GM23338 (cell line): ENCODE measurements at regions not wholly inside any gene's neighbourhood (a gene's known extent, or its start where the extent isn't known, plus 50 kb on each side); places are given as distances from the start of the nearest gene placed in this dataset.

ENCODE experiments used
- ATAC-seq: fragments of 200-7000 bp; cut with Tn5 transposase; 3 replicates; pipeline ENCODE4 v1.9.1; 2020
- DNase-seq: peaks from one replicate; pipeline ENCODE4 v3.0.0-alpha.2; 2015; ENCODE audit warnings: low spot score
- H2AFZ ChIP-seq: fragments of 200-600 bp; sonication (generic); 2 replicates; pipeline ENCODE4 v1.8.0; 2016; ENCODE audit warnings: antibody characterized with exemption, mild to moderate bottlenecking, moderate library complexity
- H3F3A ChIP-seq: fragments of 200-600 bp; sonication (generic); replicated peaks from 2 replicates; pipeline ENCODE4 v1.8.0; 2017; ENCODE audit warnings: antibody characterized with exemption, mixed run types, low read depth
- H3K27ac ChIP-seq: fragments of 200-600 bp; sonication (generic); 2 replicates; pipeline ENCODE4 v1.6.1; 2016; ENCODE audit warnings: low read depth
- H3K27me3 ChIP-seq: fragments of 200-600 bp; sonication (generic); 2 replicates; pipeline ENCODE4 v1.8.0; 2016; ENCODE audit warnings: mild to moderate bottlenecking, mixed run types, moderate library complexity; ENCODE audit not compliant: insufficient read depth
- H3K36me3 ChIP-seq: fragments of 200-600 bp; sonication (generic); 2 replicates; pipeline ENCODE4 v1.8.0; 2016; ENCODE audit warnings: mild to moderate bottlenecking; ENCODE audit not compliant: insufficient read depth
- H3K4me1 ChIP-seq: fragments of 200-600 bp; sonication (generic); 2 replicates; pipeline ENCODE4 v1.8.0; 2016; ENCODE audit warnings: mild to moderate bottlenecking, moderate library complexity; ENCODE audit not compliant: insufficient read depth
- H3K4me2 ChIP-seq: fragments of 200-600 bp; sonication (generic); 2 replicates; pipeline ENCODE4 v1.7.1; 2017; ENCODE audit warnings: mixed run types
- H3K4me3 ChIP-seq: fragments of 200-600 bp; sonication (generic); 2 replicates; pipeline ENCODE4 v1.6.1; 2016; ENCODE audit warnings: mixed run types
- H3K79me2 ChIP-seq: fragments of 200-600 bp; sonication (generic); replicated peaks from 2 replicates; pipeline ENCODE4 v1.8.0; 2017; ENCODE audit warnings: mild to moderate bottlenecking; ENCODE audit not compliant: insufficient read depth
- H3K9me2 ChIP-seq: fragments of 200-600 bp; sonication (generic); 2 replicates; pipeline ENCODE4 v1.8.0; 2017; ENCODE audit not compliant: insufficient read depth
- H4K20me1 ChIP-seq: fragments of 200-600 bp; sonication (generic); replicated peaks from 2 replicates; pipeline ENCODE4 v1.8.0; 2017; ENCODE audit warnings: mild to moderate bottlenecking; ENCODE audit not compliant: insufficient read depth
- H3K27ac Mint-ChIP-seq: 2 replicates; pipeline ENCODE4 v1.8.0; 2020; ENCODE audit warnings: inconsistent platforms, mild to moderate bottlenecking, moderate library complexity, mixed read lengths
- H3K27me3 Mint-ChIP-seq: 3 replicates; pipeline ENCODE4 v1.8.0; 2022; ENCODE audit warnings: low read depth, mild to moderate bottlenecking, moderate library complexity, mixed read lengths, inconsistent platforms; ENCODE audit not compliant: insufficient read depth, poor library complexity
- H3K36me3 Mint-ChIP-seq: 3 replicates; pipeline ENCODE4 v1.8.0; 2021; ENCODE audit warnings: low read depth, mild to moderate bottlenecking, inconsistent platforms, moderate library complexity, mixed read lengths
- H3K4me1 Mint-ChIP-seq: 3 replicates; pipeline ENCODE4 v1.8.0; 2020; ENCODE audit warnings: mild to moderate bottlenecking, inconsistent platforms, mixed read lengths
- H3K4me3 Mint-ChIP-seq: 3 replicates; pipeline ENCODE4 v1.8.0; 2021; ENCODE audit warnings: moderate library complexity, mild to moderate bottlenecking, inconsistent platforms, mixed read lengths
- H3K9me3 Mint-ChIP-seq: 3 replicates; pipeline ENCODE4 v1.8.0; 2020; ENCODE audit warnings: moderate library complexity, mild to moderate bottlenecking, inconsistent platforms, mixed read lengths
- CREB1 ChIP-seq: fragments of 250-450 bp; sonication (Bioruptor Pico); IDR thresholded peaks from 2 replicates; pipeline ENCODE4 v1.5.0; 2020; ENCODE audit warnings: low read depth, mild to moderate bottlenecking, moderate library complexity
- EZH2 ChIP-seq: fragments of 200-600 bp; sonication (generic); IDR thresholded peaks from one replicate; pipeline ENCODE4 v1.8.0; 2017; ENCODE audit warnings: antibody characterized with exemption, mild to moderate bottlenecking, low read depth; ENCODE audit not compliant: unreplicated experiment
- EZH2phosphoT487 ChIP-seq: fragments of 200-600 bp; sonication (generic); IDR thresholded peaks from one replicate; pipeline ENCODE4 v1.8.1; 2018; ENCODE audit warnings: antibody characterized with exemption; ENCODE audit not compliant: unreplicated experiment
- JUNB ChIP-seq: IDR thresholded peaks from one replicate; pipeline ENCODE4 v1.6.1; 2016; ENCODE audit warnings: antibody characterized with exemption; ENCODE audit not compliant: unreplicated experiment
- NANOG ChIP-seq: IDR thresholded peaks from 2 replicates; pipeline ENCODE4 v1.6.1; 2016; ENCODE audit warnings: antibody characterized with exemption, borderline replicate concordance
- POLR2AphosphoS5 ChIP-seq: IDR thresholded peaks from 2 replicates; pipeline ENCODE4 v1.6.1; 2016; ENCODE audit warnings: antibody characterized with exemption, low read depth
- STAT1 ChIP-seq: IDR thresholded peaks from one replicate; pipeline ENCODE4 v1.6.1; 2016; ENCODE audit warnings: antibody characterized with exemption; ENCODE audit not compliant: unreplicated experiment
- ZNF114 ChIP-seq: fragments of 250-450 bp; sonication (Bioruptor Pico); IDR thresholded peaks from 2 replicates; pipeline ENCODE4 v1.5.0; 2020; ENCODE audit warnings: mild to moderate bottlenecking, moderate library complexity
- ZNF331 ChIP-seq: fragments of 250-450 bp; sonication (Bioruptor Pico); IDR thresholded peaks from 2 replicates; pipeline ENCODE4 v1.5.0; 2020; ENCODE audit warnings: low read depth, mild to moderate bottlenecking, moderate library complexity
- TF ChIP-seq, protein P1 (sequence below): fragments of 250-450 bp; sonication (Bioruptor Pico); IDR thresholded peaks from 2 replicates; pipeline ENCODE4 v1.5.0; 2020; ENCODE audit warnings: mild to moderate bottlenecking, moderate library complexity
- TF ChIP-seq, protein P2 (sequence below), 2 experiments: fragments of 200-600 bp in 1 of 2; sonication (generic) in 1 of 2; conservative IDR thresholded peaks; 2 replicates each; pipeline versions ENCODE4 v1.5.1 to v1.6.1; 2016 to 2017; ENCODE audit warnings: antibody characterized with exemption in 2 of 2, low read depth in 2 of 2, mild to moderate bottlenecking in 2 of 2, moderate library complexity in 1 of 2
- TF ChIP-seq, protein P3 (sequence below): IDR thresholded peaks from one replicate; pipeline ENCODE4 v1.6.1; 2018; ENCODE audit warnings: antibody characterized with exemption; ENCODE audit not compliant: unreplicated experiment
- TF ChIP-seq, protein P4 (sequence below): IDR thresholded peaks from 2 replicates; pipeline ENCODE4 v1.6.1; 2016; ENCODE audit warnings: antibody characterized with exemption

DNA sequence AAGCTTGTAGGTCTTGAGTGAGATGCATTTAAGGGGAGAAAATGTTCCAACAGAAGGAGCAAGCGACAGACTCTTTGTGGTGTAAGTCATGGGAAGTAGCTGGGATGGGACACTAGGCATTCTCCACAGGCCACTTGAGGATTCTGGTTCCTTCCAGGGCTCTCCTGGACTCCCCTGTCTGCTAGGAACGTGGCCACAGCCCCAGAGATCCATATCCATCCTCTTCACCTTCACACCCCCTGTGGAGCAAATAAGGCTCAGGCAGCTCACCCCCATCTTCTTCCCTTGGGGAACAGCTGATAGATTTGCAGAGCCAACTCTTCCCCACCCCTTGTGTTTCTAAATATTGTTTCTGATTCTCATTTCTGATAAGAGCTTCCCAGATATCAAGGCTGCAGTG, 482.6 kb upstream of the MKI67 start:
- H3K4me2 ChIP-seq: no peak overlapping the region
- H3K4me1 ChIP-seq: no peaks in the 10 kb centered on the region
- no peaks in the 10 kb centered on the region for H3K36me3 ChIP-seq
- H4K20me1 ChIP-seq: no peaks in the 10 kb centered on the region
- DNase-seq (no peak), ATAC-seq (no peak)
- Mint-ChIP-seq H3K36me3 (no peaks in the 10 kb centered on the region), H3K4me3 (no peak overlapping the region), H3K9me3 (no peaks in the 10 kb centered on the region), H3K27me3 (peaks cover 8% of the 10 kb centered on the region), H3K4me1 (no peaks in the 10 kb centered on the region), H3K27ac (no peak overlapping the region)
- TF ChIP-seq JUNB: no peak
- TF ChIP-seq NANOG: no peak
- TF ChIP-seq, protein P1, sequence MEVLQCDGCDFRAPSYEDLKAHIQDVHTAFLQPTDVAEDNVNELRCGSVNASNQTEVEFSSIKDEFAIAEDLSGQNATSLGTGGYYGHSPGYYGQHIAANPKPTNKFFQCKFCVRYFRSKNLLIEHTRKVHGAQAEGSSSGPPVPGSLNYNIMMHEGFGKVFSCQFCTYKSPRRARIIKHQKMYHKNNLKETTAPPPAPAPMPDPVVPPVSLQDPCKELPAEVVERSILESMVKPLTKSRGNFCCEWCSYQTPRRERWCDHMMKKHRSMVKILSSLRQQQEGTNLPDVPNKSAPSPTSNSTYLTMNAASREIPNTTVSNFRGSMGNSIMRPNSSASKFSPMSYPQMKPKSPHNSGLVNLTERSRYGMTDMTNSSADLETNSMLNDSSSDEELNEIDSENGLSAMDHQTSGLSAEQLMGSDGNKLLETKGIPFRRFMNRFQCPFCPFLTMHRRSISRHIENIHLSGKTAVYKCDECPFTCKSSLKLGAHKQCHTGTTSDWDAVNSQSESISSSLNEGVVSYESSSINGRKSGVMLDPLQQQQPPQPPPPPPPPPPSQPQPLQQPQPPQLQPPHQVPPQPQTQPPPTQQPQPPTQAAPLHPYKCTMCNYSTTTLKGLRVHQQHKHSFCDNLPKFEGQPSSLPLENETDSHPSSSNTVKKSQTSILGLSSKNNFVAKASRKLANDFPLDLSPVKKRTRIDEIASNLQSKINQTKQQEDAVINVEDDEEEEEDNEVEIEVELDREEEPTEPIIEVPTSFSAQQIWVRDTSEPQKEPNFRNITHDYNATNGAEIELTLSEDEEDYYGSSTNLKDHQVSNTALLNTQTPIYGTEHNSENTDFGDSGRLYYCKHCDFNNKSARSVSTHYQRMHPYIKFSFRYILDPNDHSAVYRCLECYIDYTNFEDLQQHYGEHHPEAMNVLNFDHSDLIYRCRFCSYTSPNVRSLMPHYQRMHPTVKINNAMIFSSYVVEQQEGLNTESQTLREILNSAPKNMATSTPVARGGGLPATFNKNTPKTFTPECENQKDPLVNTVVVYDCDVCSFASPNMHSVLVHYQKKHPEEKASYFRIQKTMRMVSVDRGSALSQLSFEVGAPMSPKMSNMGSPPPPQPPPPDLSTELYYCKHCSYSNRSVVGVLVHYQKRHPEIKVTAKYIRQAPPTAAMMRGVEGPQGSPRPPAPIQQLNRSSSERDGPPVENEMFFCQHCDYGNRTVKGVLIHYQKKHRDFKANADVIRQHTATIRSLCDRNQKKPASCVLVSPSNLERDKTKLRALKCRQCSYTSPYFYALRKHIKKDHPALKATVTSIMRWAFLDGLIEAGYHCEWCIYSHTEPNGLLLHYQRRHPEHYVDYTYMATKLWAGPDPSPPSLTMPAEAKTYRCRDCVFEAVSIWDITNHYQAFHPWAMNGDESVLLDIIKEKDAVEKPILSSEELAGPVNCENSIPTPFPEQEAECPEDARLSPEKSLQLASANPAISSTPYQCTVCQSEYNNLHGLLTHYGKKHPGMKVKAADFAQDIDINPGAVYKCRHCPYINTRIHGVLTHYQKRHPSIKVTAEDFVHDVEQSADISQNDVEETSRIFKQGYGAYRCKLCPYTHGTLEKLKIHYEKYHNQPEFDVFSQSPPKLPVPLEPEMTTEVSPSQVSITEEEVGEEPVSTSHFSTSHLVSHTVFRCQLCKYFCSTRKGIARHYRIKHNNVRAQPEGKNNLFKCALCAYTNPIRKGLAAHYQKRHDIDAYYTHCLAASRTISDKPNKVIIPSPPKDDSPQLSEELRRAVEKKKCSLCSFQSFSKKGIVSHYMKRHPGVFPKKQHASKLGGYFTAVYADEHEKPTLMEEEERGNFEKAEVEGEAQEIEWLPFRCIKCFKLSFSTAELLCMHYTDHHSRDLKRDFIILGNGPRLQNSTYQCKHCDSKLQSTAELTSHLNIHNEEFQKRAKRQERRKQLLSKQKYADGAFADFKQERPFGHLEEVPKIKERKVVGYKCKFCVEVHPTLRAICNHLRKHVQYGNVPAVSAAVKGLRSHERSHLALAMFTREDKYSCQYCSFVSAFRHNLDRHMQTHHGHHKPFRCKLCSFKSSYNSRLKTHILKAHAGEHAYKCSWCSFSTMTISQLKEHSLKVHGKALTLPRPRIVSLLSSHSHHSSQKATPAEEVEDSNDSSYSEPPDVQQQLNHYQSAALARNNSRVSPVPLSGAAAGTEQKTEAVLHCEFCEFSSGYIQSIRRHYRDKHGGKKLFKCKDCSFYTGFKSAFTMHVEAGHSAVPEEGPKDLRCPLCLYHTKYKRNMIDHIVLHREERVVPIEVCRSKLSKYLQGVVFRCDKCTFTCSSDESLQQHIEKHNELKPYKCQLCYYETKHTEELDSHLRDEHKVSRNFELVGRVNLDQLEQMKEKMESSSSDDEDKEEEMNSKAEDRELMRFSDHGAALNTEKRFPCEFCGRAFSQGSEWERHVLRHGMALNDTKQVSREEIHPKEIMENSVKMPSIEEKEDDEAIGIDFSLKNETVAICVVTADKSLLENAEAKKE (CRISPR knock-in tag): no peak
- TF ChIP-seq POLR2AphosphoS5: no peak
- no peak for TF ChIP-seq ZNF114 (CRISPR knock-in tag)
- no peak for TF ChIP-seq EZH2phosphoT487
- TF ChIP-seq STAT1: no peak
- TF ChIP-seq CREB1 (CRISPR knock-in tag): no peak
- TF ChIP-seq EZH2: no peak
- TF ChIP-seq, protein P2, sequence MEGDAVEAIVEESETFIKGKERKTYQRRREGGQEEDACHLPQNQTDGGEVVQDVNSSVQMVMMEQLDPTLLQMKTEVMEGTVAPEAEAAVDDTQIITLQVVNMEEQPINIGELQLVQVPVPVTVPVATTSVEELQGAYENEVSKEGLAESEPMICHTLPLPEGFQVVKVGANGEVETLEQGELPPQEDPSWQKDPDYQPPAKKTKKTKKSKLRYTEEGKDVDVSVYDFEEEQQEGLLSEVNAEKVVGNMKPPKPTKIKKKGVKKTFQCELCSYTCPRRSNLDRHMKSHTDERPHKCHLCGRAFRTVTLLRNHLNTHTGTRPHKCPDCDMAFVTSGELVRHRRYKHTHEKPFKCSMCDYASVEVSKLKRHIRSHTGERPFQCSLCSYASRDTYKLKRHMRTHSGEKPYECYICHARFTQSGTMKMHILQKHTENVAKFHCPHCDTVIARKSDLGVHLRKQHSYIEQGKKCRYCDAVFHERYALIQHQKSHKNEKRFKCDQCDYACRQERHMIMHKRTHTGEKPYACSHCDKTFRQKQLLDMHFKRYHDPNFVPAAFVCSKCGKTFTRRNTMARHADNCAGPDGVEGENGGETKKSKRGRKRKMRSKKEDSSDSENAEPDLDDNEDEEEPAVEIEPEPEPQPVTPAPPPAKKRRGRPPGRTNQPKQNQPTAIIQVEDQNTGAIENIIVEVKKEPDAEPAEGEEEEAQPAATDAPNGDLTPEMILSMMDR (conservative IDR thresholded peaks at IDR 0.05; ENCODE audit: low read depth in 2 of 2): no peak
- TF ChIP-seq, protein P3, sequence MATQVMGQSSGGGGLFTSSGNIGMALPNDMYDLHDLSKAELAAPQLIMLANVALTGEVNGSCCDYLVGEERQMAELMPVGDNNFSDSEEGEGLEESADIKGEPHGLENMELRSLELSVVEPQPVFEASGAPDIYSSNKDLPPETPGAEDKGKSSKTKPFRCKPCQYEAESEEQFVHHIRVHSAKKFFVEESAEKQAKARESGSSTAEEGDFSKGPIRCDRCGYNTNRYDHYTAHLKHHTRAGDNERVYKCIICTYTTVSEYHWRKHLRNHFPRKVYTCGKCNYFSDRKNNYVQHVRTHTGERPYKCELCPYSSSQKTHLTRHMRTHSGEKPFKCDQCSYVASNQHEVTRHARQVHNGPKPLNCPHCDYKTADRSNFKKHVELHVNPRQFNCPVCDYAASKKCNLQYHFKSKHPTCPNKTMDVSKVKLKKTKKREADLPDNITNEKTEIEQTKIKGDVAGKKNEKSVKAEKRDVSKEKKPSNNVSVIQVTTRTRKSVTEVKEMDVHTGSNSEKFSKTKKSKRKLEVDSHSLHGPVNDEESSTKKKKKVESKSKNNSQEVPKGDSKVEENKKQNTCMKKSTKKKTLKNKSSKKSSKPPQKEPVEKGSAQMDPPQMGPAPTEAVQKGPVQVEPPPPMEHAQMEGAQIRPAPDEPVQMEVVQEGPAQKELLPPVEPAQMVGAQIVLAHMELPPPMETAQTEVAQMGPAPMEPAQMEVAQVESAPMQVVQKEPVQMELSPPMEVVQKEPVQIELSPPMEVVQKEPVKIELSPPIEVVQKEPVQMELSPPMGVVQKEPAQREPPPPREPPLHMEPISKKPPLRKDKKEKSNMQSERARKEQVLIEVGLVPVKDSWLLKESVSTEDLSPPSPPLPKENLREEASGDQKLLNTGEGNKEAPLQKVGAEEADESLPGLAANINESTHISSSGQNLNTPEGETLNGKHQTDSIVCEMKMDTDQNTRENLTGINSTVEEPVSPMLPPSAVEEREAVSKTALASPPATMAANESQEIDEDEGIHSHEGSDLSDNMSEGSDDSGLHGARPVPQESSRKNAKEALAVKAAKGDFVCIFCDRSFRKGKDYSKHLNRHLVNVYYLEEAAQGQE: no peak
- no peak for TF ChIP-seq ZNF331
- TF ChIP-seq, protein P4, sequence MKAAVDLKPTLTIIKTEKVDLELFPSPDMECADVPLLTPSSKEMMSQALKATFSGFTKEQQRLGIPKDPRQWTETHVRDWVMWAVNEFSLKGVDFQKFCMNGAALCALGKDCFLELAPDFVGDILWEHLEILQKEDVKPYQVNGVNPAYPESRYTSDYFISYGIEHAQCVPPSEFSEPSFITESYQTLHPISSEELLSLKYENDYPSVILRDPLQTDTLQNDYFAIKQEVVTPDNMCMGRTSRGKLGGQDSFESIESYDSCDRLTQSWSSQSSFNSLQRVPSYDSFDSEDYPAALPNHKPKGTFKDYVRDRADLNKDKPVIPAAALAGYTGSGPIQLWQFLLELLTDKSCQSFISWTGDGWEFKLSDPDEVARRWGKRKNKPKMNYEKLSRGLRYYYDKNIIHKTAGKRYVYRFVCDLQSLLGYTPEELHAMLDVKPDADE: no peak
- H3K27me3 ChIP-seq: no peaks in the 10 kb centered on the region
- no peak overlapping the region for H3K4me3 ChIP-seq
- no peak overlapping the region for H3K27ac ChIP-seq
- H3K9me2 ChIP-seq: 0 out of 2 replicates have a peak, but pooled peaks cover 4% of the 10 kb centered on the region
- H3K79me2 ChIP-seq: no peaks in the 10 kb centered on the region
- H2AFZ ChIP-seq: no peak overlapping the region
- H3F3A ChIP-seq: no peaks in the 10 kb centered on the region
